HG03558 (cell line): ENCODE measurements at regions not wholly inside any gene's neighbourhood (a gene's known extent, or its start where the extent isn't known, plus 50 kb on each side); places are given as distances from the start of the nearest gene placed in this dataset.
"Not testable (repeated sequence)": the region's sequence is repeated elsewhere in the genome, so short reads cannot be mapped to it uniquely, and the experiment has no call there.

Experiments used
- ATAC-seq: cut with Tn5 transposase; IDR thresholded peaks from one replicate; pipeline ENCODE4 v1.9.1; 2021; ENCODE audit warnings: moderate number of reproducible peaks; ENCODE audit not compliant: unreplicated experiment; ENCODE audit errors: extremely low read depth

GRCh38 chr9:75197561-75197960 is 109.2 kb downstream of the OSTF1 start:
- ATAC-seq = no peak

GRCh38 chr9:75198436-75198835 is 110.1 kb downstream of the OSTF1 start:
- no peak for ATAC-seq

GRCh38 chr9:75200892-75201470 is 112.7 kb downstream of the OSTF1 start:
- ATAC-seq = no peak

GRCh38 chr9:75201480-75202209 is 113.3 kb downstream of the OSTF1 start:
- ATAC-seq = no peak

DNA sequence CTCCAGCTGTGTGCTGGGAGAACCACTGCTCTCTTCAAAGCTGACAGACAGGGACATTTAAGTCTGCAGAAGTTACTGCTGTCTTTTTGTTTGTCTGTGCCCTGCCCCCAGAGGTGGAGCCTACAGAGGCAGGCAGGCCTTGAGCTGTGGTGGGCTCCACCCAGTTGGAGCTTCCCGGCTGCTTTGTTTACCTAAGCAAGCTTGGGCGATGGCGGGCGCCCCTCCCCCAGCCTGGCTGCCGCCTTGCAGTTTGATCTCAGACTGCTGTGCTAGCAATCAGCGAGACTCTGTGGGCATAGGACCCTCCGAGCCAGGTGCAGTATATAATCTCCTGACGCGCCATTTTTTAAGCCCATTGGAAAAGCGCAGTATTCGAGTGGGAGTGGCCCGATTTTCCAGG is 119.7 kb downstream of the OSTF1 start:
- ATAC-seq = not testable (repeated sequence)

DNA sequence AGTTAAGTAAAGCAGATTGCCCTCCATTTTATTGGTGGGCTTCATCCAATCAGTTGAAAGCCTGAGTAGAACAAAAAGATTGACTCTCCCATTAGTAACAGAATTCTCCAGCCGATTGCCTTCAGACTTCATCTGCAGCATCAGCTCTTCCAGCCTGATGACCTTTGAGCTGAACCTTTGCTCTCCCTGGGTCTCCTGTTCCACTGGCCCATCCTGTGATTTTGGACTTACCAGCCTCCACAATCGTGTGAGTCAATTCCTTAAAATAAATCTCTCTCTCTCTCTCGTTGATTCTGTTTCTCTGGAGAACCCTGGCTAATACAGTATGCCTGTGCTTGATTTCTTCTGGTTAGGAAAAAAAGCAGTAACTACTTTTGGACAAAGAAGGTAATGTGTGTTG is 121.9 kb downstream of the OSTF1 start:
- ATAC-seq = no peak

GRCh38 chr9:75213765-75214164 is 125.5 kb downstream of the OSTF1 start:
- no peak for ATAC-seq

GRCh38 chr9:75226403-75227139 is 138.3 kb downstream of the OSTF1 start:
- ATAC-seq = no peak

GRCh38 chr9:75228893-75229292 is 140.6 kb downstream of the OSTF1 start:
- no peak for ATAC-seq

DNA sequence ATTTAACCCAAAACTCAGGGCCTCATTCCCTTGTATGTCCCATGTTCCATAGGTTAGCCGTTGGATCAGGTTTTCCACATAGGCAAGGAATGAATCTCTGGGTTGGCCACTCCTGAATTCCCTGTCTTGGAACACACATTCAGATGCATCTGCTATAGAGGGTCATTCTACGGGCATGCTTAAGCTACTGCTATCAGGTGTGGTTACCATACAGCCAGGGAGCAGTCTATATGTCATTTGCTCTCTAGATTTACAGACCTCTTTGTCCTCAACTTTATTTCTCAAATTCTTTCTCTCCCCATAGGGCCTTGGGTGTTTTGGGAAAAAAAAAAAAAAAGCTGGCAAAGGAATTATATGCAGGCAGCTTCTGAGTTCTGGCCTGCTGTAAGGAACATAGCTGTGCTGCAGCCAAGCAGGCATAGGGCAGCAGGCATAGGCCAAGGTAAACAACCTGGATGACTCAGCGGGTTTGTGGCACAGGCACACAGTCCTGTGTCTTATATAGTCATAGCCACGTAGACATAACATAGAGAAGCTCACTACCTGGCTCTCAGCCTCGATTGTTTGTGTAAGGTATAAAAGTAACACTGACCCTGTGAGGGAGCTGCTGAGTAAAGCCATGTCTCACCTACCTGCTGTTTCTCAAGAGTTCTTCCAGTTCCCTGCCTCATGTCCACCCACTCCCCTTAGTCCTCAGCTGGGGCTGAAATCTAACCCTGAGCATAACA is 141.5 kb downstream of the OSTF1 start:
- no peak for ATAC-seq

GRCh38 chr9:75230469-75230868 is 142.2 kb downstream of the OSTF1 start:
- ATAC-seq = no peak

DNA sequence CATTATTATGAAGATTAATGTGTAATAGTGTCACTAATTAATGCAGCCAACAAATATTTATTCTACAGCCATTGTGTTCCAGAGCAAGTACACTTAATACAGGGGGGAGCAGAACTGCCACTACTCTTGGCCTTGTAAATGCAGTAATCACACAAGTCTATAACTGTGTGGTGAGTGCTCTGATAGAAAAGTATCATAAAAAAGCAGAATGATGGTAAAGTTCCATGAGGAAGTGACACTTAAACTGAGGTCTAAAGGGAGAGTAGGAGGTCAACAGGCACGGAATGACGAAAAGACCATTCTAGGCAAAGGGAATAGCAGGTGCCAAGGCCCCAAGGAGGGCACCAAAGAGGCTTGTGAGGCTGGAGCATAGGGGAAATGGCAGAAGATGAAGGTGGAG is 142.9 kb downstream of the OSTF1 start:
- ATAC-seq = no peak

DNA sequence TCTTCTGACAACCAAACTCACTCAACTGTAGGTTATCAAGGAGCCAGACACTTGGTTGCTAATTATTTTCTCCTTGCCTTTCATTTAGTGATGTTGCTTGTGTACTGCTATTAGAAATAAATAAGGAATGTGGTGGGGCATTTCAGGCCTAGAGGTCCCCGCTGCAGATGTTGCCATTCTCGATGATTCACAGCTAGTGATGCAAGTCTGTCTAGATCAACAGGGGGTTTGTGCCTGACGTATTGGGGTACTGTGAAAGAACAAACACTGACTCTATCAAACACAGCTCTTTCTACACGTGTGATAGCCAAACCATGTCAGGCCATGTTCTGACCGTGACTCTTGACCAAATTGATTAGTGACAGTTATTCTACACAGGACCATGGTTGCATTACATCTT is 144.7 kb downstream of the OSTF1 start:
- ATAC-seq = no peak

GRCh38 chr9:75235632-75236031 is 147.3 kb downstream of the OSTF1 start:
- ATAC-seq = no peak

- ATAC-seq = peak; percentile 84
These were observed 150.1 kb downstream of the OSTF1 start for GRCh38 chr9:75238311-75238976.

- no peak for ATAC-seq
These were observed 150.9 kb downstream of the OSTF1 start for GRCh38 chr9:75239176-75239575.

DNA sequence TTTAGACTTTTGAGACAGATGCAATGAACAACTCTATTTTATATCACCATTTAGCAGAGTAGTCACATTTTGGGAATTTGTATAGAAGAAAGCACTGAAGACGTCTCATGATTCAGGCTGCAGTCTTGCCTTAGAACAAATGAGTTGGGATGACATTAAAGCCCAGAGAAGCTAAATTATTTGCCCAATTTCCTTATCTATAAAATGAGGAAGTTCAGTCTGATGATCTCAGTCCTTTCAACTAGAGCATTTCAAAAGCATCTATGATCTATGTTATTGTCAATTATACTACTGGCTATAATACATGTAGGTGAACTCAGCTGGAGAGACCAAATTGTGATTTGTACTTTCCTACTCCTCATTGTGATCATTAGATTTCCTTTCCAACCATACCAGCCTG is 154.1 kb downstream of the OSTF1 start:
- no peak for ATAC-seq

DNA sequence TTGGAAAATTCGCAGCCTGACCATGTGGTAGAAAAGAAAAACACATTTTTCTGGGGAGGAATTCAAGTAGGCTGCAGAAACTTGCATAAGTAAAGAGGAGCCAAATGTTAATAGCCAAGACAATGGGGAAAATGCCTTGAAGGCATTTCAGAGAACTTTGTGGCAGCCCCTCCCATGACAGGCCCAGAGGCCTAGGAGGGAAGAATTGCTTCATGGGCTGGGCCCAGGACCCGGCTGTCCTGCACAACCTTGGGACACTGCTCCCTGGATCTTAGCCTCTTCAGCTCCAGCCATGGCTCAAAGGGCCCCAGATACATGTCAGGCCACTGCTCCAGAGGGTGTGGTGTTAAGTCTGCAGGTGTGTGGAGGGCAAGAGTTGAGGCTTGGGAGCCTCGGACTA is 158.6 kb downstream of the OSTF1 start:
- ATAC-seq = no peak

DNA sequence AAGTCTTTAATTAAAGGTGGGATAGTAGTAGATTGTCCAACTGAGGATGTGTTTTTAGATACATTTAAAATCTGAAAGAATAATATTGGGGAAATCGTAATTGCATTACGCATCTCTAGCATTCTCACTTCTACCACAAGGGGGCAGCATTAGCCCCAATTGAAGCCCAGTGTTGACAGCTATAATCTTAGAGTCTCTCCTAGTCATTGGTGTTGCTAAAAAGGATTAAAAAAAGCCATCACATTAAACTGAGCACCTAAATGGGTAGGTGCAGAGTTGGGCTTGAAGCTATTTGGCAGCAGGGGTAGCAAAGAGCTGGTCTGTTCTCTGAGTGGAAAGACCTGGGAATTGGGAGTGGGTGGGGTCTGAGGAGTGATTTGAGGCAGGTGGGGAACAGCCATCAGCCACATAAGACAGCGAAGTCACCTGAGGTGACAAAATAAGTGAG is 177.2 kb downstream of the OSTF1 start:
- no peak for ATAC-seq

DNA sequence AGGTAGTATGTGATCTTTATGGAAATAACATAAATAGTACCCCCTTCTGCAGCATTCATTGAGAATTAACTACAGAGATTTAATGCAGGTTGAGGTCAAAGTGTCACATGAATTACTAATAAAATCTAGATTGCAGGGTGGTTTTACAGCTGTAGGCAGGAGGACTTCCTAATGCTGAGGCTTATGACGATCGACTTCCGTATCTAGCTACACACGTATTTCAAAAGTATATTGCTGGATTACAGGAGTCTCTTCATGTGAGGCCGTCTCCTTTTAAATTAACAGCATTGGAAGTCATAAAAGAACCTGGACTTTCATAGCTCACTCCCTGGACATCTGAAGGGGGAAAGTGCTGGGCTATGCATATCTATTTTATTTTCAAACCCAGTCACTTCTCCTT is 180.9 kb downstream of the OSTF1 start:
- no peak for ATAC-seq
